ENCODE measurements at regions not wholly inside any gene's neighbourhood (a gene's known extent, or its start where the extent isn't known, plus 50 kb on each side); places are given as distances from the start of the nearest gene placed in this dataset.

DNA sequence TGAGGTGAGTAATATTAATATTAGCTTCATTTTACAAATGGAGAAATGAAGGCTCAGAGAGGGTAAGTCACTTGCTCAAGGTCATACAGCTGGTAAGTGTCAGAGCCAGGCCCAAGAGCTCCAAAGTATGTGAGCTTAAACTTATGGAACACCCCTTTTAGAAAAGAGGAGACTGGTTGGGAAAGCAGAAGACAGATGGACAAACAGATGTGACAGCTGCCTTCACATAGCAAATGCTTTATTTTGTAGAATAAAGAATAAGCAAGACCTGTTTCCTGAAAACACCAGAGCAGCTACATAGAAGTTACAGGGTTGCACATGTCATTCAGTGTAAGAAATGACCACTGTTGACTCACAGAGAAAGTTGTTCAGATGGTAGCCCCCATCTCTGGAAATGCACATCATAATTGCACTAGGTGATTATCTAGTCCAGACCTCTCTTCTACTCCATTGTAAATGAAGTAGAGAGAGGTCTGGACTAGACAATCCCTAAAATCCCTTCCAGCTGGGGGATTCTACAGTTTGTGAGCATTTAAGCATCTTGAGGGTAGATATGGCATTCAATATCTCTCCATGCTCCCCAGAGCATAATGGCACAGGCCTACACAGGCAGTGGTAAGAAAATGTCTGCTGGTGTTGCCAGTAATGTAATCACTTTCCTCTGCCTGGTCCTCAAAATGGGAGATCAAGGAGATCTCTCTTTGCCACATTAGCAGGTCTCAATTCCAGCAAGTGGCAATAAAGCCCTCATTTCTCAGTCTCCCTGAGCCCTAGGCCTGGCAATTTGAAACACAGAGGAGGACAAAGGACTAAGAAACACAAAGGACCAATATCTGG lies 188.2 kb upstream of the FGGY start:
- TF ChIP-seq CTCF (optimal IDR thresholded peaks at IDR 0.05 in 1 of 3, IDR thresholded peaks at IDR 0.05 in 1 of 3, conservative IDR thresholded peaks at IDR 0.05 in 1 of 3; ENCODE audit: extremely low read depth in 1 of 3, insufficient read depth in 2 of 3, low read length in 3 of 3) (no peak), EZH2 (IDR thresholded peaks at IDR 0.05; ENCODE audit: low read length) (no peak)
